Ovary (tissue), 7 donors: ENCODE measurements at regions not wholly inside any gene's neighbourhood (a gene's known extent, or its start where the extent isn't known, plus 50 kb on each side); places are given as distances from the start of the nearest gene placed in this dataset.

Experiments
- DNase-seq, 5 donors: peaks; one replicate each; pipeline ENCODE4 v3.0.0-alpha.2; 2019 to 2020
- H3K27ac ChIP-seq, 2 donors: fragments of 200-600 bp; one replicate each; pipeline versions ENCODE4 v1.5.1 to v1.8.0; 2019 to 2022
- H3K27me3 ChIP-seq: fragments of 200-600 bp; one replicate; pipeline ENCODE4 v1.8.0; 2022
- H3K36me3 ChIP-seq: fragments of 200-600 bp; sonication (generic); one replicate; pipeline ENCODE4 v1.5.1; 2019
- H3K4me1 ChIP-seq: one replicate; pipeline ENCODE4 v1.8.1; 2013; ENCODE audit warnings: mild to moderate bottlenecking, moderate library complexity; ENCODE audit not compliant: insufficient read depth
- H3K4me3 ChIP-seq: fragments of 200-600 bp; sonication (generic); one replicate; pipeline ENCODE4 v1.5.1; 2017
- H3K9me3 ChIP-seq, 2 donors: fragments of 200-600 bp in 1 of 2; sonication (generic) in 1 of 2; one replicate each; pipeline versions ENCODE4 v1.5.1 to v1.8.1; 2013 to 2019; ENCODE audit warnings: mild to moderate bottlenecking in 1 of 2, moderate library complexity in 1 of 2
- CTCF ChIP-seq, 3 donors: fragments of 450-650 bp in 2 of 3; fragments of 200-600 bp in 1 of 3; IDR thresholded peaks; one replicate each; pipeline versions ENCODE4 v1.5.1 to v1.8.0; 2016 to 2022; ENCODE audit warnings: antibody characterized with exemption in 3 of 3, mild to moderate bottlenecking in 1 of 3
- EP300 ChIP-seq: sonication (generic); formaldehyde crosslinking; IDR thresholded peaks from one replicate; pipeline ENCODE4 v1.6.1; 2017; ENCODE audit warnings: antibody characterized with exemption
- POLR2A ChIP-seq: fragments of 450-650 bp; IDR thresholded peaks from one replicate; pipeline ENCODE4 v1.6.1; 2017; ENCODE audit warnings: antibody characterized with exemption, mild to moderate bottlenecking, moderate library complexity
- WGBS, 3 donors: extraction: QIAGEN DNeasy Blood & Tissue Kit in 1 of 3; methylation state at CpG; one replicate each; pipeline versions ENCODE4 v1.1.5 to v1.1.7; 2013 to 2017; 5-methylcytosine and 5-hydroxymethylcytosine counted together
- intact Hi-C, 4 donors: fragments of 100-400 bp; cut with DNase I; formaldehyde crosslinking; loops; one replicate each; pipeline versions ENCODE4 v1.11.0 to v1.15.1; 2022 to 2023
- donor health status: DM: no; HTN: no; CAD: no; lungs with moderate emphysema.
- donor health status: DM: no; HTN: no; CAD: no.
- donor health status: Bipolar disorder and iron deficiency.
- donor health status: DM: no; HTN: no; CAD: no.
- donor health status: DM: yes; HTN: yes; CAD: no.

DNA sequence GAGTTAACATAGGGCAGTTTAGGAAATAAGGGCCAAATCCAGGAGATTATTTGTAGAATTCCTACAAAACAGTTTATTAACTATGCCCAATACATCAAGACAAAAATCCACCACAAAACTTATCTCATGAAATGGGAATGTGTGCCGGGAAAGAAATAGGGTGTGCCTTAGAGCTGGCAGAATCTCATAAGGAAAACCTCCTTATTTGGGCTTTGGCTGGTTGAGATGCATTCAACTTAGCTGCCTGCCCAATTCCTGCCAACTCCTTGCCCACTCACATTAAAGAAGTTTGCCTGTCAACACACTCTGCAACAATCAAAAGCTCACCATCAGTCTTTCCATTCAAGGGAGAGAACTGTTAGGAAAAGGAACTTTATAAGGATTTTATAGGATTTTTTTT is 500.6 kb downstream of the SATB2 start:
- DNase-seq = no peak
- Histone ChIP-seq H3K36me3 (no peaks in the 10 kb centered on the region), H3K4me1 (no peaks in the 10 kb centered on the region), H3K9me3 (no peaks in the 10 kb centered on the region), H3K4me3 (no peak overlapping the region), H3K27me3 (no peaks in the 10 kb centered on the region), H3K27ac (no peak overlapping the region)
- TF ChIP-seq POLR2A (no peak), CTCF (IDR thresholded peaks at IDR 0.05) (no peak), EP300 (no peak)
- WGBS, 3 donors = 47 to 65% (median 55%) methylated on average over 1 of the region's 1 CpG
- intact Hi-C loops = no loop called here

DNA sequence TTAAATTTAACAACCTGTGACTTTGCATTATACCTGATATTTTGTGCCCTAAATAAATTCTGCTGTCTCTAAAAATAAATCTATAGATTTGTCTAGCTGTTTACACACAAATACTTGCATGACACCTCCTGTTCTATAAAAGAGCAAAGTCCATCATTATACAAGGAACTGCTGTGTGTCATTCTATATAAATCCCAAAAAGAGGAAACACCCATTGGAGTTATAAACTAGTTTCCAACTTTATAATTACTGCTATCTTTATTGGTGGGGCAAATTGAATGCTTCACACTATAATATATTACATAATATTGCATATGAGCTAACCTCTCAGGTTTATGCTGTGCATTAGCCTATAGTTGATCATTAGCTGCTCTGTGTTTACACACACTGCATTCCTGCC is 504.4 kb downstream of the SATB2 start:
- Histone ChIP-seq H3K27ac (no peak overlapping the region), H3K9me3 (no peaks in the 10 kb centered on the region), H3K4me3 (no peak overlapping the region), H3K36me3 (no peaks in the 10 kb centered on the region), H3K27me3 (no peaks in the 10 kb centered on the region), H3K4me1 (no peaks in the 10 kb centered on the region)
- intact Hi-C loops = no loop called here
- TF ChIP-seq CTCF (IDR thresholded peaks at IDR 0.05) = no peak
- TF ChIP-seq EP300 = no peak
- no peak for TF ChIP-seq POLR2A
- no peak for DNase-seq

GRCh38 chr2:198950803-198951202 is 506.9 kb downstream of the SATB2 start:
- Histone ChIP-seq H3K36me3 (no peaks in the 10 kb centered on the region), H3K9me3 (no peaks in the 10 kb centered on the region), H3K4me3 (no peak overlapping the region), H3K27ac (no peak overlapping the region), H3K4me1 (no peaks in the 10 kb centered on the region), H3K27me3 (no peaks in the 10 kb centered on the region)
- no peak for TF ChIP-seq POLR2A
- TF ChIP-seq CTCF (IDR thresholded peaks at IDR 0.05) = no peak
- TF ChIP-seq EP300 = no peak
- intact Hi-C loops = no loop called here
- no peak for DNase-seq

DNA sequence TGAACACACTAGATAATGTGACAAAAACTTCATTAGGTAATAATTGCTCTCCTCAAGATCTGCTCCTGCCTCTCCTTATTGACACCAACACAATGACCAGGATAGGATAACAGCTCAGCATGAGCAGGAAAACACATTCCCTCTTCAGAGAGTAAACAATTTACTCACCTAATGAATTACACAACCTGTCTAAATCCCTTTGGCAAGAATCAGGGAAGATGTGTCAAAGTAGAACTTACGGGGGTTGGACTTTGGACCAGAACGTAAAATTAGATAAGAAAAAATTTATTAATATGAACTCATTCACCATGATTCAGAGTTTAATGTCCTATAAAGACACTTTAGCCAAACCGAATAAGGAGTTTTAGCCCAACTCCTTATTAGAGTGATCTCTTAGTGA is 512.2 kb downstream of the SATB2 start:
- Histone ChIP-seq H3K27me3 (no peaks in the 10 kb centered on the region), H3K4me1 (no peaks in the 10 kb centered on the region), H3K27ac (no peak overlapping the region), H3K4me3 (no peak overlapping the region), H3K9me3 (no peaks in the 10 kb centered on the region), H3K36me3 (no peaks in the 10 kb centered on the region)
- intact Hi-C loops = no loop called here
- no peak for DNase-seq
- TF ChIP-seq EP300 = no peak
- TF ChIP-seq POLR2A = no peak
- TF ChIP-seq CTCF (IDR thresholded peaks at IDR 0.05) = no peak
- WGBS, 3 donors = 64 to 71% (median 67%) methylated on average over 3 of the region's 3 CpGs

- H3K27me3 ChIP-seq = peaks cover 2% of the 10 kb centered on the region
- H3K27ac ChIP-seq = no peak overlapping the region
- no peaks in the 10 kb centered on the region for H3K36me3 ChIP-seq
- intact Hi-C loops = no loop called here
- TF ChIP-seq EP300 = no peak
- no peak for TF ChIP-seq CTCF (IDR thresholded peaks at IDR 0.05)
- TF ChIP-seq POLR2A = no peak
- no peaks in the 10 kb centered on the region for H3K4me1 ChIP-seq
- no peak overlapping the region for H3K4me3 ChIP-seq
- no peaks in the 10 kb centered on the region for H3K9me3 ChIP-seq
- no peak for DNase-seq
Measured at GRCh38 chr2:198930170-198930569, 527.6 kb downstream of the SATB2 start.
